ENCODE measurements at regions not wholly inside any gene's neighbourhood (a gene's known extent, or its start where the extent isn't known, plus 50 kb on each side); places are given as distances from the start of the nearest gene placed in this dataset.

GRCh38 chr21:28663111-28663693 lies 329.5 kb downstream of the LTN1 start:
- TF ChIP-seq CTCF (IDR thresholded peaks at IDR 0.05; ENCODE audit: borderline replicate concordance): no peak
- intact Hi-C loops (cut with micrococcal nuclease): no loop called here
- no peak for DNase-seq
- Histone ChIP-seq H3K27ac (replicated peaks) (no peak overlapping the region), H3K9me3 (replicated peaks) (no peaks in the 10 kb centered on the region), H3K4me3 (no peak overlapping the region), H3K4me1 (no peaks in the 10 kb centered on the region), H3K36me3 (no peaks in the 10 kb centered on the region), H3K27me3 (ENCODE audit: low read depth) (no peaks in the 10 kb centered on the region)

GRCh38 chr21:28657566-28657965 lies 335.1 kb downstream of the LTN1 start:
- H3K4me3 ChIP-seq: no peak overlapping the region
- intact Hi-C loops (cut with micrococcal nuclease): no loop called here
- no peaks in the 10 kb centered on the region for H3K4me1 ChIP-seq
- no peak for DNase-seq
- H3K9me3 ChIP-seq (replicated peaks): no peaks in the 10 kb centered on the region
- no peak for TF ChIP-seq CTCF (IDR thresholded peaks at IDR 0.05; ENCODE audit: borderline replicate concordance)
- no peak overlapping the region for H3K27ac ChIP-seq (replicated peaks)
- no peaks in the 10 kb centered on the region for H3K27me3 ChIP-seq (ENCODE audit: low read depth)
- H3K36me3 ChIP-seq: no peaks in the 10 kb centered on the region

GRCh38 chr21:28655471-28655870 lies 337.2 kb downstream of the LTN1 start:
- Histone ChIP-seq H3K27ac (replicated peaks) (no peak overlapping the region), H3K4me3 (no peak overlapping the region), H3K4me1 (no peaks in the 10 kb centered on the region), H3K36me3 (no peaks in the 10 kb centered on the region), H3K9me3 (replicated peaks) (no peaks in the 10 kb centered on the region), H3K27me3 (ENCODE audit: low read depth) (no peaks in the 10 kb centered on the region)
- intact Hi-C loops (cut with micrococcal nuclease): no loop called here
- TF ChIP-seq CTCF (IDR thresholded peaks at IDR 0.05; ENCODE audit: borderline replicate concordance): no peak
- no peak for DNase-seq

GRCh38 chr21:28654406-28654805 lies 338.3 kb downstream of the LTN1 start:
- TF ChIP-seq CTCF (IDR thresholded peaks at IDR 0.05; ENCODE audit: borderline replicate concordance): no peak
- Histone ChIP-seq H3K27ac (replicated peaks) (no peak overlapping the region), H3K36me3 (no peaks in the 10 kb centered on the region), H3K27me3 (ENCODE audit: low read depth) (no peaks in the 10 kb centered on the region), H3K4me3 (no peak overlapping the region), H3K4me1 (no peaks in the 10 kb centered on the region), H3K9me3 (replicated peaks) (no peaks in the 10 kb centered on the region)
- DNase-seq: no peak
- intact Hi-C loops (cut with micrococcal nuclease): no loop called here

GRCh38 chr21:28644762-28645161 lies 347.9 kb downstream of the LTN1 start:
- Histone ChIP-seq H3K4me1 (no peaks in the 10 kb centered on the region), H3K9me3 (replicated peaks) (no peaks in the 10 kb centered on the region), H3K4me3 (no peak overlapping the region), H3K27ac (replicated peaks) (no peak overlapping the region), H3K27me3 (ENCODE audit: low read depth) (no peaks in the 10 kb centered on the region), H3K36me3 (no peaks in the 10 kb centered on the region)
- intact Hi-C loops (cut with micrococcal nuclease): no loop called here
- TF ChIP-seq CTCF (IDR thresholded peaks at IDR 0.05; ENCODE audit: borderline replicate concordance): no peak
- no peak for DNase-seq

Data from left ventricle myocardium inferior (tissue), 1 donor.